Neural cell (in vitro differentiated cells): ENCODE measurements at regions not wholly inside any gene's neighbourhood (a gene's known extent, or its start where the extent isn't known, plus 50 kb on each side); places are given as distances from the start of the nearest gene placed in this dataset.

ENCODE experiments used
- EP300 ChIP-seq: fragments of 450-650 bp; conservative IDR thresholded peaks from 2 replicates; pipeline ENCODE4 v1.6.1; 2014; ENCODE audit warnings: antibody characterized with exemption, mild to moderate bottlenecking, moderate library complexity; ENCODE audit not compliant: poor library complexity, severe bottlenecking
- POLR2AphosphoS5 ChIP-seq: IDR thresholded peaks from 2 replicates; pipeline ENCODE4 v1.6.1; 2012
- REST ChIP-seq: IDR thresholded peaks from 2 replicates; pipeline ENCODE4 v1.6.1; 2012; ENCODE audit warnings: borderline replicate concordance
- TAF1 ChIP-seq: IDR thresholded peaks from 2 replicates; pipeline ENCODE4 v1.6.1; 2012; ENCODE audit warnings: low read depth
- TF ChIP-seq, protein P1 (sequence below): fragments of 450-650 bp; IDR thresholded peaks from 2 replicates; pipeline ENCODE4 v1.5.1; 2014; ENCODE audit warnings: antibody characterized with exemption, mild to moderate bottlenecking, moderate library complexity; ENCODE audit not compliant: poor library complexity, severe bottlenecking

DNA sequence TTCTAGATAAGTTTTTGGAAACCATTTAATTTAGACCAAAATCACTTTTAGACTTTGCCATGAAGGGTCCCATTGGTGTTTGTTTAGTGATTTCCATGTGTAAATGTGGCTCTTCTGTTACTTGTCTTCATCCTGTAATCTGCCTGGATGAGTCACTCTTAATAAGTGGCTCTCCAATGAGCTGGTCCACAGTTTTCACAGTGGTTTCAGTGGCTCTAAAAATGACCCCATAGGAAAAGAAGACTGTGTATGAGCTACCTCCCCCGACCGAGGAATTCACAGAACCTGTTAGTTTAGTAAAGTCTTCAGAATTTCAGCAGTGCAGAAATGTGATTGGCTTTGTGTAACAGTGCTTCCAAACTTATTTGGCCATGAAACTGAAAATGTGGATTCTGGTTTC, 492.0 kb upstream of the MARCKS start:
- no peak for TF ChIP-seq TAF1
- TF ChIP-seq, protein P1, sequence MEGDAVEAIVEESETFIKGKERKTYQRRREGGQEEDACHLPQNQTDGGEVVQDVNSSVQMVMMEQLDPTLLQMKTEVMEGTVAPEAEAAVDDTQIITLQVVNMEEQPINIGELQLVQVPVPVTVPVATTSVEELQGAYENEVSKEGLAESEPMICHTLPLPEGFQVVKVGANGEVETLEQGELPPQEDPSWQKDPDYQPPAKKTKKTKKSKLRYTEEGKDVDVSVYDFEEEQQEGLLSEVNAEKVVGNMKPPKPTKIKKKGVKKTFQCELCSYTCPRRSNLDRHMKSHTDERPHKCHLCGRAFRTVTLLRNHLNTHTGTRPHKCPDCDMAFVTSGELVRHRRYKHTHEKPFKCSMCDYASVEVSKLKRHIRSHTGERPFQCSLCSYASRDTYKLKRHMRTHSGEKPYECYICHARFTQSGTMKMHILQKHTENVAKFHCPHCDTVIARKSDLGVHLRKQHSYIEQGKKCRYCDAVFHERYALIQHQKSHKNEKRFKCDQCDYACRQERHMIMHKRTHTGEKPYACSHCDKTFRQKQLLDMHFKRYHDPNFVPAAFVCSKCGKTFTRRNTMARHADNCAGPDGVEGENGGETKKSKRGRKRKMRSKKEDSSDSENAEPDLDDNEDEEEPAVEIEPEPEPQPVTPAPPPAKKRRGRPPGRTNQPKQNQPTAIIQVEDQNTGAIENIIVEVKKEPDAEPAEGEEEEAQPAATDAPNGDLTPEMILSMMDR: no peak
- no peak for TF ChIP-seq POLR2AphosphoS5
- no peak for TF ChIP-seq EP300
- no peak for TF ChIP-seq REST
